Upper lobe of right lung (tissue), 1 donor: ENCODE measurements at regions not wholly inside any gene's neighbourhood (a gene's known extent, or its start where the extent isn't known, plus 50 kb on each side); places are given as distances from the start of the nearest gene placed in this dataset.
"Not testable (repeated sequence)": the region's sequence is repeated elsewhere in the genome, so short reads cannot be mapped to it uniquely, and the experiment has no call there.

Source experiments
- ATAC-seq: fragments of 200-7000 bp; cut with Tn5 transposase; one replicate; pipeline ENCODE4 v1.9.1; 2020; ENCODE audit warnings: mild to moderate bottlenecking, moderate library complexity
- DNase-seq: peaks from one replicate; pipeline ENCODE4 v3.0.0-alpha.2; 2020
- H3K27ac ChIP-seq: fragments of 200-600 bp; one replicate; pipeline ENCODE4 v1.8.0; 2022
- H3K27me3 ChIP-seq: fragments of 200-600 bp; one replicate; pipeline ENCODE4 v1.8.0; 2022; ENCODE audit warnings: mild to moderate bottlenecking
- H3K36me3 ChIP-seq: fragments of 200-600 bp; one replicate; pipeline ENCODE4 v1.8.0; 2022
- H3K4me1 ChIP-seq: fragments of 200-600 bp; one replicate; pipeline ENCODE4 v1.8.0; 2022
- H3K4me3 ChIP-seq: fragments of 200-600 bp; one replicate; pipeline ENCODE4 v1.8.0; 2022; ENCODE audit warnings: mild to moderate bottlenecking
- H3K9me3 ChIP-seq: fragments of 200-600 bp; one replicate; pipeline ENCODE4 v1.8.0; 2022
- CTCF ChIP-seq: fragments of 200-600 bp; IDR thresholded peaks from one replicate; pipeline ENCODE4 v1.8.0; 2022; ENCODE audit warnings: antibody characterized with exemption
- intact Hi-C: fragments of 100-400 bp; cut with DNase I; formaldehyde crosslinking; loops from one replicate; pipeline ENCODE4 v1.11.0; 2022
- donor health status: DM: no; HTN: yes; CAD: no; lungs with severe emphysema.

- Histone ChIP-seq H3K9me3 (no peaks in the 10 kb centered on the region), H3K27me3 (no peaks in the 10 kb centered on the region), H3K4me3 (no peak overlapping the region), H3K36me3 (no peaks in the 10 kb centered on the region), H3K27ac (no peak overlapping the region), H3K4me1 (no peaks in the 10 kb centered on the region)
- DNase-seq (no peak), ATAC-seq (no peak)
- intact Hi-C loops: no loop called here
- no peak for TF ChIP-seq CTCF
Measured at GRCh38 chr12:19615384-19615725, 176.1 kb downstream of the AEBP2 start.

GRCh38 chr12:19616781-19617180 is 177.5 kb downstream of the AEBP2 start:
- DNase-seq (no peak), ATAC-seq (no peak)
- Histone ChIP-seq H3K27ac (no peak overlapping the region), H3K27me3 (no peaks in the 10 kb centered on the region), H3K4me1 (no peaks in the 10 kb centered on the region), H3K36me3 (no peaks in the 10 kb centered on the region), H3K9me3 (no peaks in the 10 kb centered on the region), H3K4me3 (no peak overlapping the region)
- intact Hi-C loops: no loop called here
- no peak for TF ChIP-seq CTCF

- H3K9me3 ChIP-seq: no peaks in the 10 kb centered on the region
- no peaks in the 10 kb centered on the region for H3K36me3 ChIP-seq
- H3K27me3 ChIP-seq: no peaks in the 10 kb centered on the region
- intact Hi-C loops: no loop called here
- no peak overlapping the region for H3K4me3 ChIP-seq
- no peaks in the 10 kb centered on the region for H3K4me1 ChIP-seq
- DNase-seq (no peak), ATAC-seq (peak; percentile 44)
- TF ChIP-seq CTCF: no peak
- no peak overlapping the region for H3K27ac ChIP-seq
Measured at GRCh38 chr12:19620222-19620621, 180.9 kb downstream of the AEBP2 start.

- Histone ChIP-seq H3K27ac (no peak overlapping the region), H3K4me1 (peaks cover 6% of the 10 kb centered on the region), H3K4me3 (no peak overlapping the region), H3K36me3 (no peaks in the 10 kb centered on the region), H3K27me3 (no peaks in the 10 kb centered on the region), H3K9me3 (no peaks in the 10 kb centered on the region)
- TF ChIP-seq CTCF: no peak
- DNase-seq: no peak
- ATAC-seq: no peak
- intact Hi-C loops: no loop called here
Measured at GRCh38 chr12:19623751-19624399, 184.6 kb downstream of the AEBP2 start.

- Histone ChIP-seq H3K27me3 (no peaks in the 10 kb centered on the region), H3K4me1 (peaks cover 6% of the 10 kb centered on the region), H3K27ac (no peak overlapping the region), H3K9me3 (no peaks in the 10 kb centered on the region), H3K4me3 (no peak overlapping the region), H3K36me3 (no peaks in the 10 kb centered on the region)
- intact Hi-C loops: no loop called here
- no peak for TF ChIP-seq CTCF
- DNase-seq (no peak), ATAC-seq (no peak)
Measured at GRCh38 chr12:19624491-19624890, 185.2 kb downstream of the AEBP2 start.

GRCh38 chr12:19625551-19625950 is 186.3 kb downstream of the AEBP2 start:
- H3K9me3 ChIP-seq, ATAC-seq, H3K36me3 ChIP-seq, DNase-seq, intact Hi-C loops, H3K27ac ChIP-seq, H3K4me3 ChIP-seq, H3K4me1 ChIP-seq, H3K27me3 ChIP-seq: not testable (repeated sequence)
